ENCODE measurements at regions not wholly inside any gene's neighbourhood (a gene's known extent, or its start where the extent isn't known, plus 50 kb on each side); places are given as distances from the start of the nearest gene placed in this dataset.
"Not testable (repeated sequence)": the region's sequence is repeated elsewhere in the genome, so short reads cannot be mapped to it uniquely, and the experiment has no call there.

DNA sequence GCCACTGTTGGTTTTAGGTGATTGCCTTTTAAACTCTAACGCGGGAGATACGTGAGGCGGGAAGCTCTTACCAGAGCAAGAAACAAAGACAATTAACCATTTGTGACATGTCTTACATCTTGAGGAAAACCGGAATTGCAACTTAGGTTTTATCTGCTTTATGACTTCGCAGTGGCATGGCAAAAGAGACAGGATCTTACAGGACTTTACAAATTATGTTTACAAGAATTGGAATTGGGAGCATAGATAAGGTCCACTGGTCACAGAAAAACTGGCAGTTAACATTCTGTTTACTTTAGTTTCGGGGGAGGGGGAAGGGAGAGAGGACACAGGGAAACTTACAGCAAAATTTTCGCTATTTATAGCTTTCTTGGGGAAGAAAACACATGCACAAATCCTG is 1119.6 kb downstream of the ZPLD1 start:
- no peak for DNase-seq (ENCODE audit: low spot score)
- TF ChIP-seq, protein P1, sequence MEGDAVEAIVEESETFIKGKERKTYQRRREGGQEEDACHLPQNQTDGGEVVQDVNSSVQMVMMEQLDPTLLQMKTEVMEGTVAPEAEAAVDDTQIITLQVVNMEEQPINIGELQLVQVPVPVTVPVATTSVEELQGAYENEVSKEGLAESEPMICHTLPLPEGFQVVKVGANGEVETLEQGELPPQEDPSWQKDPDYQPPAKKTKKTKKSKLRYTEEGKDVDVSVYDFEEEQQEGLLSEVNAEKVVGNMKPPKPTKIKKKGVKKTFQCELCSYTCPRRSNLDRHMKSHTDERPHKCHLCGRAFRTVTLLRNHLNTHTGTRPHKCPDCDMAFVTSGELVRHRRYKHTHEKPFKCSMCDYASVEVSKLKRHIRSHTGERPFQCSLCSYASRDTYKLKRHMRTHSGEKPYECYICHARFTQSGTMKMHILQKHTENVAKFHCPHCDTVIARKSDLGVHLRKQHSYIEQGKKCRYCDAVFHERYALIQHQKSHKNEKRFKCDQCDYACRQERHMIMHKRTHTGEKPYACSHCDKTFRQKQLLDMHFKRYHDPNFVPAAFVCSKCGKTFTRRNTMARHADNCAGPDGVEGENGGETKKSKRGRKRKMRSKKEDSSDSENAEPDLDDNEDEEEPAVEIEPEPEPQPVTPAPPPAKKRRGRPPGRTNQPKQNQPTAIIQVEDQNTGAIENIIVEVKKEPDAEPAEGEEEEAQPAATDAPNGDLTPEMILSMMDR (IDR thresholded peaks at IDR 0.05; ENCODE audit: extremely low read depth, missing control alignments): no peak

DNA sequence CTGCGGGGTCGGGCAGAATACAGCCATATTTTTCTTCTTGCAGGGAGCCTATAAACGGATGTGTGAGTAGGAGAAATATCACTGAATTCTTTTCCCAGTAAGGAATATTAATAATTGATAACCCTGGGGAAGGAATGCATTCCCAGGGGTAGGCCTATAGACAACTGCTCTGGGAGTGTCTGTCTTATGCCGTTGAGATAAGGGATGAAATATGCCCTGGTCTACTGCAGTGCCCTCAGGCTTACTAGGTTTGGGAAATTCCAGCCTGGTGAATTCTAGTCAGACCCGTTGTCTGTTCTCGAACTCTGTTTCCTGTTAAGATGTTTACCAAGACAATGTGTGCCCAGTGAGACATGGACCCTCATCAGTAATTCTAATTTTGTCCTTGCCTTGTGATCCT is 1129.3 kb downstream of the ZPLD1 start:
- DNase-seq (ENCODE audit: low spot score): not testable (repeated sequence)

DNA sequence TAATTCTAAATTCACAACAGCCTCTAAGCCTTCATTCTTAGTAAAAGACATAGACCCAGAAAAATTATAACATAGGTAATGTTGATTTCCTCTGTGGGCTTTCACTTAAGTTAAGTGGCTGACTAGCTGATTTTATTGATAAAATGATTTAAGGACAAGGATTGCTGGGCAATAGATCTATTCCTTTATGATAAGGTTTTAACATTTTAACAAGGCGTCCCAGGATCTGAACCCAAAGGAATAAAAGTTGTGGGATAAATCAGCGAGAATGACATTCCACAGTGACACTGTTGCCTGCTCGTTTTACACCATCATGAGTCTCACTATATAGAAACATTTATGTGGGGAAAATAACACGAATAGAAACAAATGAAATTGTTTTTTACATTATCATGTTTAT is 1151.0 kb downstream of the ZPLD1 start:
- no peak for DNase-seq (ENCODE audit: low spot score)
- TF ChIP-seq, protein P1 (IDR thresholded peaks at IDR 0.05; ENCODE audit: extremely low read depth, missing control alignments): no peak

DNA sequence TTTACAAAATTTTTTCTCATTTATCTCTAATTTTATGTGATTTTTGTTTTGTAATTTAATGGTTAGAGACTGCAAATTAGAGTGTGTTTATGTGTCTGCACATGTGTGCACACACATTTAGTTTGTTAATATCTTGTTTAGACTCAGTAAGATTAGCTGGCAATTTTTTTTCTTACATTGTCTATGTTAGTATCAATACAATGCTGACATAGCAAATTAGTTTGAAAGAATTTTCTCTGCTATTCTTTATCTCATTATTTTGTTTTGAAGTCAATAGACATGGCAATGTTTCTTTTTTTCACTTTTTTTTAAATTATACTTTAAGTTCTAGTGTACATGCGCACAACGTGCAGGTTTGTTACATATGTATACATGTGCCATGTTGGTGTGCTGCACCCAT is 1155.0 kb downstream of the ZPLD1 start:
- TF ChIP-seq, protein P1 (IDR thresholded peaks at IDR 0.05; ENCODE audit: extremely low read depth, missing control alignments): no peak
- no peak for DNase-seq (ENCODE audit: low spot score)

DNA sequence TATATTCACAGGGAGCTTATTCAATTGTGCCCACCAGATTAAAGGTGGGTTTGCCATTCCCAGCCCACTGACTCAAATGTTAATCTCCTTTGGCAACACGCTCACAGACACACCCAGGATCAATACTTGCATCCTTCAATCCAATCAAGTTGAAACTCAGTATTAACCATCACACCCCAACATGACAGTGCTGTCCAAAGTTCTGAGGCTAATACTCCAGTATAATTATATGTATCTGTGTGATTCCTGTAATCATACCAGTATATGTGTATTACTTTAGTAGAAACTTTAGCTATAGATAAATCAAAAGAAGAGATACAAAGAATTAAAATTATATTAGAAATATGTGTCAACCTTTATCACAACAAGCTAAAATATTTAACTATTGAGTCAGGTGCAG is 1166.0 kb downstream of the ZPLD1 start:
- DNase-seq (ENCODE audit: low spot score): no peak
- TF ChIP-seq, protein P1 (IDR thresholded peaks at IDR 0.05; ENCODE audit: extremely low read depth, missing control alignments): no peak

DNA sequence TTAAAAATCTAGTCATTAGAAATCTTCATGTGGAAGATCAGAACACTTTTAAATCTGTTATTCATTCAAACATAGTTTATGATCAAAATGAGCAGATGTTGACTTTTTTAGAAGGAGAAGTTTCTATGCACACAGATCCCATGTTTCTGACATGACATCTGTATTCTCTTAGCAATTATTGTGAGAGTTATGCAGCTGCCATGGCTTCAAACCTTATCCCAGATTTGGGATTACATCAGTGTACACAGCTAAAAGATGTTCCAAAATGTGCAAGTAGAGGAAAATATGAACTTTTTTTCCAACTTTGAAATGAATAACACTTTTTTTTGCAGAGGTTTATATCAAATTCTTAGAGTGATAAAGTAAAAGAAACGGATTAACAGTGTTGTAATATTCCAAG is 1166.9 kb downstream of the ZPLD1 start:
- TF ChIP-seq, protein P1 (IDR thresholded peaks at IDR 0.05; ENCODE audit: extremely low read depth, missing control alignments): no peak
- DNase-seq (ENCODE audit: low spot score): no peak

DNA sequence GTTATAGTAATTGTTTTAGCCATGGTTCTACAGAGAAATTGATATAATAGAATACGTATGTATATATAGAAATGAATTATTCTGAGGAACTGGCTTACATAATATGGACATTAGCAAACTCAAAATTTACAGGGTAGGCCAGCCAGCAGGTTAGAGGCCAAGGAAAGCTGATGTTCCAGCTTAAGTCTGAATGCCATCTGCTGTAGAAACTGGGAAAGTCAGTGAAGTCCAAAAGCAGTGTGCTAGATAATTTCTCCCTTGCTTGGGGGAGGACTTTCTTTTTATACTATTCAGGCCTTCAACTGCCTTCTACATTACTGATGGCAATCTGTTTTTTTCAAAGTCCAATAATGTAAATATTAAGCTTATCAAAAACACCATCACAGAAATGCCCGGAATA is 1174.7 kb downstream of the ZPLD1 start:
- TF ChIP-seq, protein P1 (IDR thresholded peaks at IDR 0.05; ENCODE audit: extremely low read depth, missing control alignments): no peak
- no peak for DNase-seq (ENCODE audit: low spot score)

DNA sequence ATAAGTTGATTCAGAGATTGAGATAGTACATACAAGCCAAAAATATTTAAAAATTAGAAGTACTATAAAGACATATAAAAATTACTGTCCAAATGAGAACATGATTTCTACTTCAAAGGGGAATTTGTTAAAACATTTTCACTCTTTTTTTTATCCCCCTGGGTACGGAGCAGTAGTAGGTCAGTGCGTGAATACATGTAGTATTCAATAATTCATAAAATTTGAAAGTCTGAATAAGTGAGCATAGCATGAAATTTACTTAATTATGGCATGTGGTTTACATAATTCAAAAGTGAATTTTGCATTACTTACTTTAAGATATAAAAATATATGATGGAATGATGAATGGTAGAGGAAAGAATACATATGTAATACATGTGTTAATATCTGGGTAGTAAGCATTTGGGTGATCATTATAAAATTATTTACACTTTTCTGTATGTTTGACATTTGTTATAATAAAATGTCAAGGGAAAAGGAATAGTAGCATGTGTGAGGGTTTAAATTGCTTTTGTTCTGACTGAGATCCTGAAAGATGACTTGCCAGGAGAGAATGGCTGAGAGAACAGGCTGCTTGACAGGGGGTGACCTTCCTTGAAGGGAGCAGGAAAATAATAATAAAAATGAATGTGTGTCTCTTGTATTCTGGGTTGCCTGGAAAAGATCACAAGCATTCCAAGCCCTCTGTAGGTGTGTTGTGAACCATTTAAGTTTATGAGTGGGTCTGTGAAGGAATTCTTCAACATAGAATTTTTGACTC is 1178.8 kb downstream of the ZPLD1 start:
- DNase-seq (ENCODE audit: low spot score): no peak
- TF ChIP-seq, protein P1 (IDR thresholded peaks at IDR 0.05; ENCODE audit: extremely low read depth, missing control alignments): no peak

Data from GM20000 (cell line).